Fibroblast of skin of back (primary cell): ENCODE measurements at regions not wholly inside any gene's neighbourhood (a gene's known extent, or its start where the extent isn't known, plus 50 kb on each side); places are given as distances from the start of the nearest gene placed in this dataset.

Source experiments
- DNase-seq: peaks from one replicate; pipeline ENCODE4 v3.0.0-alpha.2; 2013

DNA sequence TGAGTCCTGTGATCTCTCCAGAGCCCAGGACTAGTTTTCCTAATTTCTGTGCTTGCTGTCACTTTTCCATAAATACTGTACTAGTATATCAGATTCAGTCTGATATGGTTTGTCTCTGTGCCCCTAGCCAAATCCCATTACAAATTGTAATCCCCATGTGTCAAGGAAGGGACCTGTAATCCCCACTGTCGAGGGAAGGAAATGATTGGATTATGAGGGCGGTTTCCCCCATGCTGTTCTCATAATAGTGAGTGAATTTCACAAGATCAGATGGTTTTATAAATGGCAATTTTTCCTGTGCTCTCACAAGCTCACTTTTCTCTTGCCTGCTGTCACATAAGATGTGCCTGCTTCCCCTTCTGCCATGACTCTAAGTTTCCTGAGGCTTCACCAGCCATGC lies 54.8 kb upstream of the IFRD1 start:
- no peak for DNase-seq

- DNase-seq = no peak
These were observed 54.4 kb upstream of the IFRD1 start for GRCh38 chr7:112395893-112396292.

- no peak for DNase-seq
These were observed 51.7 kb upstream of the IFRD1 start for GRCh38 chr7:112398534-112398933.

DNA sequence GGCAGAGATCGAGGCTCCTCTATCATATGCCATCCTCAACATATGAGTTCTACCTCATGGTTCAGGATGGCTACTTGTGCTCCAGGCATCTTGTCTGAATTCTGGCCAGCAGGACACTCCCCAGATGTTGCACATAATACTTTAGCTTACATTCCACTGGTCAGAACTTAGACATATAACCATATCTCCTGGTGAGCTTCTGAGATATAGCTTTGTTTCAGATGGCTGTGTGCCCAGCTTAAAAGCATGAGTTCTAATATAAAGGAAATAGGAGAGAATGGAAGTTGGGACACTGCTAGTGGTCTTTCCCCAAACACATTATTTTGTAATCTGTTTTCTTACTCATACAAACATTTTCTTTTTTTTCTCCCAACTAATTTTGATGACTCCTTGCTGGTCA lies 50.8 kb upstream of the IFRD1 start:
- peak; percentile 30 for DNase-seq

GRCh38 chr7:112400141-112400540 lies 50.1 kb upstream of the IFRD1 start:
- no peak for DNase-seq
